SK-N-SH (cell line): ENCODE measurements at regions not wholly inside any gene's neighbourhood (a gene's known extent, or its start where the extent isn't known, plus 50 kb on each side); places are given as distances from the start of the nearest gene placed in this dataset.

ENCODE experiments used
- CTCF ChIA-PET: fragments of 300-600, 350-600 bp; formaldehyde crosslinking; extraction: SDS; loops from one replicate; lab custom pipeline; 2021; lab: Yijun Ruan, JAX
- POLR2A ChIA-PET: fragments of 350-600 bp; sonication (Branson Sonifier 250); formaldehyde crosslinking; extraction: SDS; loops from one replicate; lab custom pipeline; 2020; ENCODE audit warnings: antibody characterized with exemption, inconsistent platforms; lab: Yijun Ruan, JAX
- DNase-seq: peaks from one replicate; pipeline ENCODE4 v3.0.0; 2012
- H2AFZ ChIP-seq: fragments of 200-600 bp; sonication (generic); 2 replicates; pipeline ENCODE4 v1.8.1; 2016; ENCODE audit warnings: antibody characterized with exemption, mild to moderate bottlenecking, low read depth
- H3F3A ChIP-seq: fragments of 200-600 bp; sonication (generic); replicated peaks from 2 replicates; pipeline ENCODE3; 2016; ENCODE audit warnings: antibody characterized with exemption, mild to moderate bottlenecking; ENCODE audit not compliant: insufficient read depth
- H3K27ac ChIP-seq, 2 experiments: fragments of 200-500 bp in 1 of 2; fragments of 200-600 bp in 1 of 2; sonication (Bioruptor generic) in 1 of 2; sonication (generic), shearing (Covaris generic) in 1 of 2; 2 replicates each; pipeline versions ENCODE4 v1.5.1 to v1.6.1; 2014 to 2016; ENCODE audit warnings: low read depth in 2 of 2, inconsistent platforms in 1 of 2, low read length in 1 of 2, mild to moderate bottlenecking in 1 of 2, mixed read lengths in 1 of 2
- H3K27me3 ChIP-seq: fragments of 200-600 bp; sonication (generic), shearing (Covaris generic); 2 replicates; pipeline ENCODE4 v1.6.1; 2016; ENCODE audit warnings: mixed run types; ENCODE audit not compliant: insufficient read depth
- H3K36me3 ChIP-seq, 2 experiments: fragments of 200-500 bp in 1 of 2; fragments of 200-600 bp in 1 of 2; sonication (Bioruptor generic) in 1 of 2; sonication (generic) in 1 of 2; replicated peaks in 1 of 2; 2 replicates each; pipeline versions ENCODE3 to v1.5.1; 2014 to 2016; ENCODE audit warnings: low read length in 1 of 2, mild to moderate bottlenecking in 1 of 2; ENCODE audit not compliant: insufficient read depth in 2 of 2, control insufficient read depth in 1 of 2
- H3K4me1 ChIP-seq, 2 experiments: fragments of 200-500 bp in 1 of 2; fragments of 200-600 bp in 1 of 2; sonication (Bioruptor generic) in 1 of 2; sonication (generic), shearing (Covaris generic) in 1 of 2; 2 replicates each; pipeline versions ENCODE4 v1.5.1 to v1.6.1; 2014 to 2016; ENCODE audit warnings: low read depth in 1 of 2, low read length in 1 of 2, mixed run types in 1 of 2; ENCODE audit not compliant: insufficient read depth in 2 of 2, control insufficient read depth in 1 of 2
- H3K4me2 ChIP-seq: fragments of 200-600 bp; sonication (generic), shearing (Covaris generic); 2 replicates; pipeline ENCODE4 v1.6.1; 2017; ENCODE audit warnings: mixed run types
- H3K4me3 ChIP-seq, 2 experiments: fragments of 200-500 bp in 1 of 2; fragments of 200-600 bp in 1 of 2; sonication (Bioruptor generic) in 1 of 2; sonication (generic), shearing (Covaris generic) in 1 of 2; 2 replicates each; pipeline versions ENCODE4 v1.5.1 to v1.8.1; 2014 to 2016; ENCODE audit warnings: low read depth in 2 of 2, inconsistent platforms in 1 of 2, low read length in 1 of 2, mild to moderate bottlenecking in 1 of 2, mixed read lengths in 1 of 2, moderate library complexity in 1 of 2
- H3K79me2 ChIP-seq: fragments of 200-600 bp; sonication (generic); 2 replicates; pipeline ENCODE4 v1.8.1; 2017; ENCODE audit warnings: mild to moderate bottlenecking; ENCODE audit not compliant: insufficient read depth
- H3K9ac ChIP-seq: fragments of 200-600 bp; sonication (generic); 2 replicates; pipeline ENCODE4 v1.6.1; 2017; ENCODE audit warnings: mixed run types
- H3K9me2 ChIP-seq: fragments of 200-600 bp; sonication (generic); 2 replicates; pipeline ENCODE4 v1.6.1; 2017; ENCODE audit warnings: mixed run types
- H3K9me3 ChIP-seq: fragments of 200-600 bp; sonication (generic); 2 replicates; pipeline ENCODE4 v1.6.1; 2017; ENCODE audit warnings: mixed run types, mild to moderate bottlenecking, moderate library complexity
- H4K20me1 ChIP-seq: fragments of 200-600 bp; sonication (generic); 2 replicates; pipeline ENCODE4 v1.6.1; 2017; ENCODE audit warnings: mild to moderate bottlenecking, mixed run types; ENCODE audit not compliant: insufficient read depth
- ELF1 ChIP-seq: IDR thresholded peaks from 2 replicates; pipeline ENCODE4 v1.4.0; 2012
- EZH2phosphoT487 ChIP-seq: fragments of 200-600 bp; sonication (generic); IDR thresholded peaks from 2 replicates; pipeline ENCODE4 v1.6.1; 2017; ENCODE audit warnings: low read depth, mixed run types, mild to moderate bottlenecking, antibody characterized with exemption, moderate library complexity, borderline replicate concordance
- FOXJ3 ChIP-seq: sonication (generic); formaldehyde crosslinking; IDR thresholded peaks from 2 replicates; pipeline ENCODE4 v1.5.1; 2020; ENCODE audit warnings: mild to moderate bottlenecking, missing genetic modification reagents
- GATA2 ChIP-seq: sonication (generic); formaldehyde crosslinking; IDR thresholded peaks from 2 replicates; pipeline ENCODE4 v1.5.0; 2020; ENCODE audit warnings: mild to moderate bottlenecking, missing genetic modification reagents
- JUND ChIP-seq: IDR thresholded peaks from 2 replicates; pipeline ENCODE4 v1.4.0; 2012
- MXI1 ChIP-seq: IDR thresholded peaks from 2 replicates; pipeline ENCODE4 v1.6.1; 2012; ENCODE audit warnings: mild to moderate bottlenecking, low read depth, low read length, improper control_type of control experiment
- NFIC ChIP-seq: IDR thresholded peaks from 2 replicates; pipeline ENCODE4 v1.4.0; 2012; ENCODE audit warnings: borderline replicate concordance
- NRF1 ChIP-seq: IDR thresholded peaks from 2 replicates; pipeline ENCODE4 v1.6.1; 2012; ENCODE audit warnings: low read depth, mild to moderate bottlenecking, low read length
- POLR2AphosphoS5 ChIP-seq: IDR thresholded peaks from 2 replicates; pipeline ENCODE4 v1.6.1; 2012; ENCODE audit warnings: low read depth, low read length
- RCOR1 ChIP-seq: fragments of 150-350 bp; IDR thresholded peaks from 2 replicates; pipeline ENCODE4 v1.6.1; 2017; ENCODE audit warnings: antibody characterized with exemption, low read length
- SIN3A ChIP-seq: IDR thresholded peaks from 2 replicates; pipeline ENCODE4 v1.6.1; 2012; ENCODE audit warnings: low read depth, mild to moderate bottlenecking, low read length, moderate library complexity, borderline replicate concordance
- SMC3 ChIP-seq: IDR thresholded peaks from 2 replicates; pipeline ENCODE4 v1.6.1; 2012; ENCODE audit warnings: low read depth, low read length, improper control_type of control experiment
- WGBS: methylation state at CpG from one replicate; pipeline ENCODE4 v1.1.6; 2017; ENCODE audit warnings: low lambda C conversion rate; 5-methylcytosine and 5-hydroxymethylcytosine counted together
- TF ChIP-seq, protein P1 (sequence below): fragments of 150-350 bp; IDR thresholded peaks from 2 replicates; pipeline ENCODE4 v1.6.1; 2016; ENCODE audit warnings: mild to moderate bottlenecking, low read depth, low read length
- TF ChIP-seq, protein P2 (sequence below): fragments of 200-600 bp; sonication (generic); IDR thresholded peaks from 2 replicates; pipeline ENCODE4 v1.6.1; 2017; ENCODE audit warnings: antibody characterized with exemption, mild to moderate bottlenecking, moderate library complexity
- TF ChIP-seq, protein P3 (sequence below): IDR thresholded peaks from 2 replicates; pipeline ENCODE4 v1.6.1; 2012; ENCODE audit warnings: mild to moderate bottlenecking, low read depth, low read length, moderate library complexity
- TF ChIP-seq, protein P4 (sequence below): IDR thresholded peaks from 2 replicates; pipeline ENCODE4; 2012
- TF ChIP-seq, protein P5 (sequence below): IDR thresholded peaks from 2 replicates; pipeline ENCODE4 v1.4.0; 2012; ENCODE audit warnings: low read depth
- TF ChIP-seq, protein P6 (sequence below): fragments of 150-350 bp; IDR thresholded peaks from 2 replicates; pipeline ENCODE4 v1.6.1; 2017; ENCODE audit warnings: antibody characterized with exemption, low read length, low read depth, borderline replicate concordance

DNA sequence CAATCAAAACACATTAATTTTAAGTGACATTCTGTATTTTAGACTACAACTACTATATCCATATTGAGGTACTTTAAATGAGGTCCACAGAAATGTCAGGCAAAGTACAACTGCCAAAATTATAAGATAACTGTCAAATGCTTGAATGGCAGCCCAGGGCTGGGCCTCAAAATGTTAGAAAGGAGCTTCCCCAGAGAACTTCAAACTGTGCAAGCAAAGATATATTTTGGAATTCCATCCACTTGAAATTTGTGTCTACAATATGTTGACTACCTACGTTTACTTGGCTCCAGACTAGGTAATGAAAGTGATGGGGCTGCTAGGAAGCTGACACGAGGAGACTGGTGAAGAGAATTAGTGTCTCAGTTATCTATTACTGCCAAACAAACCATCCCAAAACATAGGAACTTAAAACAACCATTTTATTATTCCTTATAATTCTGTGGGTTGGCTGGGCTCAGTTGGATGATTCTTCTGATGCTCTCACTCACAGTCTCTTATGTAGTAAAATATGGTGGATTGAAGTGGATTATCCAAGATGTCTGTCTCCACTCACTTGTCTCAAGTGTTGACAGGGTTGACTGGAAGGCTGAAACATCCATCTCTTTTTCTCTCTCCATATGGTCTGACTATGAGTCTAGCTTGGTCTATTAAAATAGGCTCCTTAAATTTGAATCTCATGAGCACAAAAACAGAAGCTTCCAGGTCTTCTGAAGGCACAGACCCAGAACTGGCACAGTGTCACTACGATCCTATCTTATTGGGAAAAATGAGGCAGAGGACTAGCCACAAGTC lies 74.2 kb downstream of the FZD1 start:
- Histone ChIP-seq H3K36me3 (no peaks in the 10 kb centered on the region), H2AFZ (no peak overlapping the region), H3K27me3 (0 out of 2 replicates have a peak, but pooled peaks cover 4% of the 10 kb centered on the region), H3K9me3 (no peaks in the 10 kb centered on the region), H3K4me3 (no peak overlapping the region), H3K9me2 (no peaks in the 10 kb centered on the region), H3K4me2 (no peak overlapping the region), H3F3A (no peaks in the 10 kb centered on the region), H3K4me1 (no peaks in the 10 kb centered on the region; a peak in 1 of 4 replicates)
- no peak for DNase-seq
- 13% methylated on average over 3 of the region's 3 CpGs for WGBS
- ChIA-PET CTCF (interaction anchor here (1.0 to 1.5 kb wide), 3 partner anchors 8 to 271 kb away, joined by 3 to 5 read pairs (median 3); no protein-coding TSS in a partner anchor), POLR2A (no interaction called here)
- TF ChIP-seq NFIC = no peak
- TF ChIP-seq, protein P1, sequence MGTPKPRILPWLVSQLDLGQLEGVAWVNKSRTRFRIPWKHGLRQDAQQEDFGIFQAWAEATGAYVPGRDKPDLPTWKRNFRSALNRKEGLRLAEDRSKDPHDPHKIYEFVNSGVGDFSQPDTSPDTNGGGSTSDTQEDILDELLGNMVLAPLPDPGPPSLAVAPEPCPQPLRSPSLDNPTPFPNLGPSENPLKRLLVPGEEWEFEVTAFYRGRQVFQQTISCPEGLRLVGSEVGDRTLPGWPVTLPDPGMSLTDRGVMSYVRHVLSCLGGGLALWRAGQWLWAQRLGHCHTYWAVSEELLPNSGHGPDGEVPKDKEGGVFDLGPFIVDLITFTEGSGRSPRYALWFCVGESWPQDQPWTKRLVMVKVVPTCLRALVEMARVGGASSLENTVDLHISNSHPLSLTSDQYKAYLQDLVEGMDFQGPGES = no peak
- TF ChIP-seq, protein P2, sequence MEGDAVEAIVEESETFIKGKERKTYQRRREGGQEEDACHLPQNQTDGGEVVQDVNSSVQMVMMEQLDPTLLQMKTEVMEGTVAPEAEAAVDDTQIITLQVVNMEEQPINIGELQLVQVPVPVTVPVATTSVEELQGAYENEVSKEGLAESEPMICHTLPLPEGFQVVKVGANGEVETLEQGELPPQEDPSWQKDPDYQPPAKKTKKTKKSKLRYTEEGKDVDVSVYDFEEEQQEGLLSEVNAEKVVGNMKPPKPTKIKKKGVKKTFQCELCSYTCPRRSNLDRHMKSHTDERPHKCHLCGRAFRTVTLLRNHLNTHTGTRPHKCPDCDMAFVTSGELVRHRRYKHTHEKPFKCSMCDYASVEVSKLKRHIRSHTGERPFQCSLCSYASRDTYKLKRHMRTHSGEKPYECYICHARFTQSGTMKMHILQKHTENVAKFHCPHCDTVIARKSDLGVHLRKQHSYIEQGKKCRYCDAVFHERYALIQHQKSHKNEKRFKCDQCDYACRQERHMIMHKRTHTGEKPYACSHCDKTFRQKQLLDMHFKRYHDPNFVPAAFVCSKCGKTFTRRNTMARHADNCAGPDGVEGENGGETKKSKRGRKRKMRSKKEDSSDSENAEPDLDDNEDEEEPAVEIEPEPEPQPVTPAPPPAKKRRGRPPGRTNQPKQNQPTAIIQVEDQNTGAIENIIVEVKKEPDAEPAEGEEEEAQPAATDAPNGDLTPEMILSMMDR = no peak
- no peak for TF ChIP-seq JUND
- TF ChIP-seq GATA2 = no peak
- TF ChIP-seq MXI1 = no peak
- no peak for TF ChIP-seq ELF1
- TF ChIP-seq RCOR1 = no peak
- TF ChIP-seq NRF1 = no peak
- no peak for TF ChIP-seq SMC3
- no peak for TF ChIP-seq EZH2phosphoT487
- no peak for TF ChIP-seq SIN3A
- TF ChIP-seq, all 33 proteins: peak for 0
- no peaks in the 10 kb centered on the region for H3K79me2 ChIP-seq
- no peaks in the 10 kb centered on the region for H4K20me1 ChIP-seq
- no peak overlapping the region for H3K27ac ChIP-seq
- H3K9ac ChIP-seq = no peak overlapping the region

DNA sequence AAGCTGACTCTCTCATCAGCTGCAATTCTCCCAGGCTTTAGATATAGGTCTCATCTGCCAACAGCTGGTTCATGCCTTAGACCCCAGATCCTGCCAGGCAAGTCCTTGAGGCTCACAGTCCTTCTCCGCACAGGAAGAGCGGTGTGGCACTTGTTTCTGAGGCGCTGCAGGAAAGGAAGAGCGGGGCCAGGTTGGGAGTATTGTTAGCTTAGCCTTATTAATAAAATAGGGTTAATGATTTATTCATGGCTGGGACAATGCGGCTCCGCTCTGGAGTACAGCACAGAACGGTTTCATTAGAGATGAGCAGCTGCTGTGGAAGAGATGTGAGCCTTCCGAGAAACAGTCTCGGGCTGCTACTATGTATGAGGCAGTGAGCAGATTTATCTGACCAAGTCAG lies 78.1 kb downstream of the FZD1 start:
- Histone ChIP-seq H3K4me1 (no peaks in the 10 kb centered on the region; a peak in 1 of 4 replicates), H3K36me3 (no peaks in the 10 kb centered on the region), H2AFZ (no peak overlapping the region), H3K4me2 (no peak overlapping the region), H3F3A (no peaks in the 10 kb centered on the region), H3K9me2 (no peaks in the 10 kb centered on the region), H3K9ac (no peak overlapping the region), H3K9me3 (no peaks in the 10 kb centered on the region), H3K27ac (no peak overlapping the region), H3K27me3 (0 out of 2 replicates have a peak, but pooled peaks cover 4% of the 10 kb centered on the region), H4K20me1 (no peaks in the 10 kb centered on the region), H3K79me2 (no peaks in the 10 kb centered on the region), H3K4me3 (no peak overlapping the region)
- ChIA-PET CTCF (interaction anchor here (1.1 to 1.4 kb wide), 2 partner anchors 9 to 14 kb away, joined by 3 read pairs; no protein-coding TSS in a partner anchor), POLR2A (no interaction called here)
- no peak for DNase-seq
- WGBS = 69% methylated on average over 9 of the region's 9 CpGs
- no peak for TF ChIP-seq RCOR1
- TF ChIP-seq SMC3 = no peak
- TF ChIP-seq, protein P3, sequence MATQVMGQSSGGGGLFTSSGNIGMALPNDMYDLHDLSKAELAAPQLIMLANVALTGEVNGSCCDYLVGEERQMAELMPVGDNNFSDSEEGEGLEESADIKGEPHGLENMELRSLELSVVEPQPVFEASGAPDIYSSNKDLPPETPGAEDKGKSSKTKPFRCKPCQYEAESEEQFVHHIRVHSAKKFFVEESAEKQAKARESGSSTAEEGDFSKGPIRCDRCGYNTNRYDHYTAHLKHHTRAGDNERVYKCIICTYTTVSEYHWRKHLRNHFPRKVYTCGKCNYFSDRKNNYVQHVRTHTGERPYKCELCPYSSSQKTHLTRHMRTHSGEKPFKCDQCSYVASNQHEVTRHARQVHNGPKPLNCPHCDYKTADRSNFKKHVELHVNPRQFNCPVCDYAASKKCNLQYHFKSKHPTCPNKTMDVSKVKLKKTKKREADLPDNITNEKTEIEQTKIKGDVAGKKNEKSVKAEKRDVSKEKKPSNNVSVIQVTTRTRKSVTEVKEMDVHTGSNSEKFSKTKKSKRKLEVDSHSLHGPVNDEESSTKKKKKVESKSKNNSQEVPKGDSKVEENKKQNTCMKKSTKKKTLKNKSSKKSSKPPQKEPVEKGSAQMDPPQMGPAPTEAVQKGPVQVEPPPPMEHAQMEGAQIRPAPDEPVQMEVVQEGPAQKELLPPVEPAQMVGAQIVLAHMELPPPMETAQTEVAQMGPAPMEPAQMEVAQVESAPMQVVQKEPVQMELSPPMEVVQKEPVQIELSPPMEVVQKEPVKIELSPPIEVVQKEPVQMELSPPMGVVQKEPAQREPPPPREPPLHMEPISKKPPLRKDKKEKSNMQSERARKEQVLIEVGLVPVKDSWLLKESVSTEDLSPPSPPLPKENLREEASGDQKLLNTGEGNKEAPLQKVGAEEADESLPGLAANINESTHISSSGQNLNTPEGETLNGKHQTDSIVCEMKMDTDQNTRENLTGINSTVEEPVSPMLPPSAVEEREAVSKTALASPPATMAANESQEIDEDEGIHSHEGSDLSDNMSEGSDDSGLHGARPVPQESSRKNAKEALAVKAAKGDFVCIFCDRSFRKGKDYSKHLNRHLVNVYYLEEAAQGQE = no peak
- TF ChIP-seq, protein P4, sequence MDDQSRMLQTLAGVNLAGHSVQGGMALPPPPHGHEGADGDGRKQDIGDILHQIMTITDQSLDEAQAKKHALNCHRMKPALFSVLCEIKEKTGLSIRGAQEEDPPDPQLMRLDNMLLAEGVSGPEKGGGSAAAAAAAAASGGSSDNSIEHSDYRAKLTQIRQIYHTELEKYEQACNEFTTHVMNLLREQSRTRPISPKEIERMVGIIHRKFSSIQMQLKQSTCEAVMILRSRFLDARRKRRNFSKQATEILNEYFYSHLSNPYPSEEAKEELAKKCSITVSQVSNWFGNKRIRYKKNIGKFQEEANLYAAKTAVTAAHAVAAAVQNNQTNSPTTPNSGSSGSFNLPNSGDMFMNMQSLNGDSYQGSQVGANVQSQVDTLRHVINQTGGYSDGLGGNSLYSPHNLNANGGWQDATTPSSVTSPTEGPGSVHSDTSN = no peak
- TF ChIP-seq, protein P5, sequence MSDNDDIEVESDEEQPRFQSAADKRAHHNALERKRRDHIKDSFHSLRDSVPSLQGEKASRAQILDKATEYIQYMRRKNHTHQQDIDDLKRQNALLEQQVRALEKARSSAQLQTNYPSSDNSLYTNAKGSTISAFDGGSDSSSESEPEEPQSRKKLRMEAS = no peak
- TF ChIP-seq POLR2AphosphoS5 = no peak
- TF ChIP-seq FOXJ3 (CRISPR knock-in tag) = no peak
- TF ChIP-seq ELF1 = no peak
- TF ChIP-seq, protein P6, sequence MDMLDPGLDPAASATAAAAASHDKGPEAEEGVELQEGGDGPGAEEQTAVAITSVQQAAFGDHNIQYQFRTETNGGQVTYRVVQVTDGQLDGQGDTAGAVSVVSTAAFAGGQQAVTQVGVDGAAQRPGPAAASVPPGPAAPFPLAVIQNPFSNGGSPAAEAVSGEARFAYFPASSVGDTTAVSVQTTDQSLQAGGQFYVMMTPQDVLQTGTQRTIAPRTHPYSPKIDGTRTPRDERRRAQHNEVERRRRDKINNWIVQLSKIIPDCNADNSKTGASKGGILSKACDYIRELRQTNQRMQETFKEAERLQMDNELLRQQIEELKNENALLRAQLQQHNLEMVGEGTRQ = no peak
